Suprapubic skin (tissue), 4 donors: ENCODE measurements at regions not wholly inside any gene's neighbourhood (a gene's known extent, or its start where the extent isn't known, plus 50 kb on each side); places are given as distances from the start of the nearest gene placed in this dataset.

Experiments
- DNase-seq, 2 donors: peaks; one replicate each; pipeline ENCODE4 v3.0.0-alpha.2; 2019; ENCODE audit warnings: low spot score in 2 of 2
- H3K27ac ChIP-seq: fragments of 200-600 bp; sonication (generic); one replicate; pipeline ENCODE4 v1.5.1; 2019
- H3K27me3 ChIP-seq: fragments of 200-600 bp; sonication (generic); one replicate; pipeline ENCODE4 v1.5.1; 2019
- H3K36me3 ChIP-seq: fragments of 200-600 bp; sonication (generic); one replicate; pipeline ENCODE4 v1.5.1; 2019
- H3K4me1 ChIP-seq: fragments of 200-600 bp; sonication (generic); one replicate; pipeline ENCODE4 v1.5.1; 2019
- H3K4me3 ChIP-seq: fragments of 200-600 bp; sonication (generic); one replicate; pipeline ENCODE4 v1.5.1; 2019; ENCODE audit warnings: mild to moderate bottlenecking
- H3K9me3 ChIP-seq: fragments of 200-600 bp; sonication (generic); one replicate; pipeline ENCODE4 v1.5.1; 2019
- EP300 ChIP-seq: sonication (generic); formaldehyde crosslinking; IDR thresholded peaks from one replicate; pipeline ENCODE4 v1.6.1; 2017; ENCODE audit warnings: antibody characterized with exemption
- POLR2A ChIP-seq, 2 donors: fragments of 450-650 bp; IDR thresholded peaks; one replicate each; pipeline ENCODE4 v1.6.1; 2017; ENCODE audit warnings: antibody characterized with exemption in 2 of 2, mild to moderate bottlenecking in 2 of 2, moderate library complexity in 2 of 2
- POLR2AphosphoS5 ChIP-seq, 3 donors: sonication (generic); formaldehyde crosslinking; IDR thresholded peaks; one replicate each; pipeline ENCODE4 v1.6.1; 2017; ENCODE audit warnings: antibody characterized with exemption in 3 of 3
- WGBS: methylation state at CpG from one replicate; pipeline ENCODE4 v1.1.5; 2018; 5-methylcytosine and 5-hydroxymethylcytosine counted together
- TF ChIP-seq, protein P1 (sequence below), 2 donors: fragments of 200-600 bp in 1 of 2; fragments of 450-650 bp in 1 of 2; sonication (generic) in 1 of 2; IDR thresholded peaks; one replicate each; pipeline ENCODE4 v1.5.1; 2016 to 2019; ENCODE audit warnings: antibody characterized with exemption in 2 of 2, mild to moderate bottlenecking in 1 of 2, moderate library complexity in 1 of 2

DNA sequence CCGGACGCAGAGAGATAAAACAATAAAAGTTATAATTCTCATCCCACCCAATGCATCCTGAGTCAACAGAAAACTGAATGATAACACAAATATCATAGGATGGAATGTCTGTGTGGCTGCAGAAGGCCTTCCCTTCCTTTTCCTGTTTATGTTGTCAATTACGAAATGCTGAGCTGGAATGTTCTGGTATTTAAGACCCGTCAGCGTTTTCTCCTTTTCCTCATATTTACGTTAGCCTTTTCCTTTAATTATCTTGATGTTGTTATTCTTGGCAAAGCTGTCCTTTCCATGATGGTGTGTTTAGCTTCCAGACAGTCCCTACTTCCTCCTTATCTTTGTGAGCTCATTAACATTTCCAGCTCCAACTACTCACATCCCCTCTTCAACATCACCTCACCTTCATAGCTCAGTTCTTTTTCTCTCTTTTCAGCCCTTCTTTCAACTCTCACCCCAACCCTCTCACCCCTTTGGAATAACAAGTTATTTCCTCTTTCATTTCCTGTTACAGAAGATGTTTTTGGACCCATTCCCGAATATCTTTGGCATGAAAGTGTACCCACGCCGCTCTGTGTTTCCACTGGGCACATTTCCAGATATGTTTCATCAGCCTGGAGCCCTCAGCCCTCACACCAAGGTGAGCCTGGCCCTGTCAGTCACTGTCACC is 221.6 kb downstream of the NR2F1-AS1 start:
- no peak overlapping the region for H3K27ac ChIP-seq
- no peaks in the 10 kb centered on the region for H3K4me1 ChIP-seq
- H3K9me3 ChIP-seq, result no peaks in the 10 kb centered on the region
- DNase-seq, result no peak
- H3K36me3 ChIP-seq, result no peaks in the 10 kb centered on the region
- H3K4me3 ChIP-seq, result no peak overlapping the region
- WGBS, result 49% methylated on average over 9 of the region's 9 CpGs
- no peaks in the 10 kb centered on the region for H3K27me3 ChIP-seq
- TF ChIP-seq POLR2A (IDR thresholded peaks at IDR 0.05), result no peak

- no peak overlapping the region for H3K4me3 ChIP-seq
- H3K9me3 ChIP-seq, result no peaks in the 10 kb centered on the region
- no peak for DNase-seq
- 63% methylated on average over 1 of the region's 1 CpG for WGBS
- no peaks in the 10 kb centered on the region for H3K36me3 ChIP-seq
- TF ChIP-seq, protein P1, sequence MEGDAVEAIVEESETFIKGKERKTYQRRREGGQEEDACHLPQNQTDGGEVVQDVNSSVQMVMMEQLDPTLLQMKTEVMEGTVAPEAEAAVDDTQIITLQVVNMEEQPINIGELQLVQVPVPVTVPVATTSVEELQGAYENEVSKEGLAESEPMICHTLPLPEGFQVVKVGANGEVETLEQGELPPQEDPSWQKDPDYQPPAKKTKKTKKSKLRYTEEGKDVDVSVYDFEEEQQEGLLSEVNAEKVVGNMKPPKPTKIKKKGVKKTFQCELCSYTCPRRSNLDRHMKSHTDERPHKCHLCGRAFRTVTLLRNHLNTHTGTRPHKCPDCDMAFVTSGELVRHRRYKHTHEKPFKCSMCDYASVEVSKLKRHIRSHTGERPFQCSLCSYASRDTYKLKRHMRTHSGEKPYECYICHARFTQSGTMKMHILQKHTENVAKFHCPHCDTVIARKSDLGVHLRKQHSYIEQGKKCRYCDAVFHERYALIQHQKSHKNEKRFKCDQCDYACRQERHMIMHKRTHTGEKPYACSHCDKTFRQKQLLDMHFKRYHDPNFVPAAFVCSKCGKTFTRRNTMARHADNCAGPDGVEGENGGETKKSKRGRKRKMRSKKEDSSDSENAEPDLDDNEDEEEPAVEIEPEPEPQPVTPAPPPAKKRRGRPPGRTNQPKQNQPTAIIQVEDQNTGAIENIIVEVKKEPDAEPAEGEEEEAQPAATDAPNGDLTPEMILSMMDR (IDR thresholded peaks at IDR 0.05), result no peak
- TF ChIP-seq POLR2A (IDR thresholded peaks at IDR 0.05), result no peak
- TF ChIP-seq POLR2AphosphoS5 (IDR thresholded peaks at IDR 0.05), result no peak
- no peak for TF ChIP-seq EP300
- no peak overlapping the region for H3K27ac ChIP-seq
- H3K4me1 ChIP-seq, result no peaks in the 10 kb centered on the region
- H3K27me3 ChIP-seq, result no peaks in the 10 kb centered on the region
Measured at GRCh38 chr5:93358176-93358575, 222.8 kb downstream of the NR2F1-AS1 start.

DNA sequence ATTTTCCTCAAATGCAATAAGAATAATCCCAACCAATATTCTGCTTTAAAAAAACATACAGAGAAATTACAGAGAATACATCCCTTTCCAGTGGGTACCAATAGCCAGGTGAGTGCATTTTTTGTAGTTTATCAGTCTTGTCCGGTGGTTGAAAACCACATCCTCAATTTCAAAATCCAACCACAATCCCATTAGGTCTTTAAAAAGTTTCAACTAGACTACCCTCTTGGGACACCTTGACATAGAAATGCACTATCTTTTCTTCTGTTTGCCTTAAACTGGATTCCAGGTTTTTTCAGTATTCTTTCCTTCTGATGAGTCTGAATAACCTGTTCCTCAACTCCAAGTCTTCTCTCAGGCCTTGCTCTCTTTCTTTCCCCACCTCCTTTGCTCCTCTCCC is 223.3 kb downstream of the NR2F1-AS1 start:
- Histone ChIP-seq H3K4me3 (no peak overlapping the region), H3K27me3 (no peaks in the 10 kb centered on the region), H3K27ac (no peak overlapping the region), H3K9me3 (no peaks in the 10 kb centered on the region), H3K4me1 (no peaks in the 10 kb centered on the region), H3K36me3 (no peaks in the 10 kb centered on the region)
- no peak for DNase-seq
- WGBS, result 88% methylated on average over 1 of the region's 1 CpG
- TF ChIP-seq, protein P1 (IDR thresholded peaks at IDR 0.05), result no peak
- TF ChIP-seq POLR2AphosphoS5 (IDR thresholded peaks at IDR 0.05), result no peak
- no peak for TF ChIP-seq POLR2A (IDR thresholded peaks at IDR 0.05)
- no peak for TF ChIP-seq EP300

GRCh38 chr5:93355691-93356090 is 225.3 kb downstream of the NR2F1-AS1 start:
- H3K27ac ChIP-seq, result no peak overlapping the region
- H3K27me3 ChIP-seq, result no peaks in the 10 kb centered on the region
- no peaks in the 10 kb centered on the region for H3K36me3 ChIP-seq
- H3K4me1 ChIP-seq, result no peaks in the 10 kb centered on the region
- 80% methylated on average over 8 of the region's 8 CpGs for WGBS
- no peak for DNase-seq
- H3K9me3 ChIP-seq, result no peaks in the 10 kb centered on the region
- no peak for TF ChIP-seq POLR2A (IDR thresholded peaks at IDR 0.05)
- H3K4me3 ChIP-seq, result no peak overlapping the region

- H3K27ac ChIP-seq, result no peak overlapping the region
- no peaks in the 10 kb centered on the region for H3K9me3 ChIP-seq
- DNase-seq, result no peak
- no peak overlapping the region for H3K4me3 ChIP-seq
- no peaks in the 10 kb centered on the region for H3K27me3 ChIP-seq
- no peaks in the 10 kb centered on the region for H3K4me1 ChIP-seq
- no peaks in the 10 kb centered on the region for H3K36me3 ChIP-seq
- TF ChIP-seq POLR2A (IDR thresholded peaks at IDR 0.05), result no peak
- TF ChIP-seq, protein P1 (IDR thresholded peaks at IDR 0.05), result no peak
- no peak for TF ChIP-seq POLR2AphosphoS5 (IDR thresholded peaks at IDR 0.05)
- TF ChIP-seq EP300, result no peak
- 86% methylated on average over 2 of the region's 2 CpGs for WGBS
Measured at GRCh38 chr5:93352186-93352585, 228.8 kb downstream of the NR2F1-AS1 start.

GRCh38 chr5:93349613-93350012 is 231.4 kb downstream of the NR2F1-AS1 start:
- Histone ChIP-seq H3K36me3 (no peaks in the 10 kb centered on the region), H3K27me3 (no peaks in the 10 kb centered on the region), H3K27ac (no peak overlapping the region), H3K4me3 (no peak overlapping the region), H3K9me3 (no peaks in the 10 kb centered on the region), H3K4me1 (no peaks in the 10 kb centered on the region)
- TF ChIP-seq POLR2AphosphoS5 (IDR thresholded peaks at IDR 0.05), result no peak
- TF ChIP-seq, protein P1 (IDR thresholded peaks at IDR 0.05), result no peak
- TF ChIP-seq EP300, result no peak
- TF ChIP-seq POLR2A (IDR thresholded peaks at IDR 0.05), result no peak
- WGBS, result 48% methylated on average over 3 of the region's 3 CpGs
- no peak for DNase-seq
